ENCODE measurements at regions not wholly inside any gene's neighbourhood (a gene's known extent, or its start where the extent isn't known, plus 50 kb on each side); places are given as distances from the start of the nearest gene placed in this dataset.

DNA sequence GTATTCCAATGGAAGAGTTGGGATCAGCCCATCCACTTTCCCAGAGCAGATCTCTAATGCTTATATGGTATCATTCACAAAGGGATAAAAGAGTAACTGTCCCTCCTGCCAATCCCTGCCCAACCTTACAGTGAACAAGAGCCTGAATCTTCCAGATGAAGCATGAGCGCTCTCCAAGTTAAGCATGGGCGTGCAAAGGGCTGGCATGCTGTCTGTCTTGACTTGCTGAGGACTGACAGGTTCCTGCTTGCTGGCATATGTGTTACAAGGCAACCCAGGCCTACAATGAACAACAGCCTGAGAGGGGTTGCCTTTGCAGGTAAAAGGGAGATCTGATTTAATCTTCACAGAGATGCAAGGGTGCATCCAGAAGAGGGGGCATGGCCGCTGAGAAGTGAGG lies 155.6 kb upstream of the SOD1 start:
- no peak for TF ChIP-seq GATA1 (IDR thresholded peaks at IDR 0.05; ENCODE audit: low read depth, low read length)
- TF ChIP-seq POLR2A (IDR thresholded peaks at IDR 0.05; ENCODE audit: low read length), result no peak

Data from erythroblast (primary cell).